Ovary (tissue), 7 donors: ENCODE measurements at regions not wholly inside any gene's neighbourhood (a gene's known extent, or its start where the extent isn't known, plus 50 kb on each side); places are given as distances from the start of the nearest gene placed in this dataset.

Experiments
- DNase-seq, 5 donors: peaks; one replicate each; pipeline ENCODE4 v3.0.0-alpha.2; 2019 to 2020
- H3K27ac ChIP-seq, 2 donors: fragments of 200-600 bp; one replicate each; pipeline versions ENCODE4 v1.5.1 to v1.8.0; 2019 to 2022
- H3K27me3 ChIP-seq: fragments of 200-600 bp; one replicate; pipeline ENCODE4 v1.8.0; 2022
- H3K36me3 ChIP-seq: fragments of 200-600 bp; sonication (generic); one replicate; pipeline ENCODE4 v1.5.1; 2019
- H3K4me1 ChIP-seq: one replicate; pipeline ENCODE4 v1.8.1; 2013; ENCODE audit warnings: mild to moderate bottlenecking, moderate library complexity; ENCODE audit not compliant: insufficient read depth
- H3K4me3 ChIP-seq: fragments of 200-600 bp; sonication (generic); one replicate; pipeline ENCODE4 v1.5.1; 2017
- H3K9me3 ChIP-seq, 2 donors: fragments of 200-600 bp in 1 of 2; sonication (generic) in 1 of 2; one replicate each; pipeline versions ENCODE4 v1.5.1 to v1.8.1; 2013 to 2019; ENCODE audit warnings: mild to moderate bottlenecking in 1 of 2, moderate library complexity in 1 of 2
- CTCF ChIP-seq, 3 donors: fragments of 450-650 bp in 2 of 3; fragments of 200-600 bp in 1 of 3; IDR thresholded peaks; one replicate each; pipeline versions ENCODE4 v1.5.1 to v1.8.0; 2016 to 2022; ENCODE audit warnings: antibody characterized with exemption in 3 of 3, mild to moderate bottlenecking in 1 of 3
- EP300 ChIP-seq: sonication (generic); formaldehyde crosslinking; IDR thresholded peaks from one replicate; pipeline ENCODE4 v1.6.1; 2017; ENCODE audit warnings: antibody characterized with exemption
- POLR2A ChIP-seq: fragments of 450-650 bp; IDR thresholded peaks from one replicate; pipeline ENCODE4 v1.6.1; 2017; ENCODE audit warnings: antibody characterized with exemption, mild to moderate bottlenecking, moderate library complexity
- WGBS, 3 donors: extraction: QIAGEN DNeasy Blood & Tissue Kit in 1 of 3; methylation state at CpG; one replicate each; pipeline versions ENCODE4 v1.1.5 to v1.1.7; 2013 to 2017; 5-methylcytosine and 5-hydroxymethylcytosine counted together
- intact Hi-C, 4 donors: fragments of 100-400 bp; cut with DNase I; formaldehyde crosslinking; loops; one replicate each; pipeline versions ENCODE4 v1.11.0 to v1.15.1; 2022 to 2023
- donor health status: DM: no; HTN: no; CAD: no; lungs with moderate emphysema.
- donor health status: DM: no; HTN: no; CAD: no.
- donor health status: Bipolar disorder and iron deficiency.
- donor health status: DM: no; HTN: no; CAD: no.
- donor health status: DM: yes; HTN: yes; CAD: no.

- Histone ChIP-seq H3K4me1 (no peaks in the 10 kb centered on the region), H3K9me3 (no peaks in the 10 kb centered on the region), H3K4me3 (no peak overlapping the region), H3K27ac (no peak overlapping the region), H3K36me3 (no peaks in the 10 kb centered on the region), H3K27me3 (no peaks in the 10 kb centered on the region)
- WGBS, 3 donors, result 95 to 97% (median 95%) methylated on average over 8 of the region's 8 CpGs
- TF ChIP-seq EP300, result no peak
- TF ChIP-seq POLR2A, result no peak
- TF ChIP-seq CTCF (IDR thresholded peaks at IDR 0.05), result no peak
- intact Hi-C loops, result no loop called here
- DNase-seq, result no peak
Observed at GRCh38 chr2:201975434-201975833, 58.2 kb upstream of the FZD7 start.

GRCh38 chr2:201975964-201976612, 57.6 kb upstream of the FZD7 start:
- no peak for DNase-seq
- Histone ChIP-seq H3K9me3 (no peaks in the 10 kb centered on the region), H3K4me1 (no peaks in the 10 kb centered on the region), H3K4me3 (no peak overlapping the region), H3K27me3 (no peaks in the 10 kb centered on the region), H3K27ac (no peak overlapping the region), H3K36me3 (no peaks in the 10 kb centered on the region)
- intact Hi-C loops, result no loop called here
- TF ChIP-seq POLR2A (no peak), CTCF (IDR thresholded peaks at IDR 0.05) (no peak), EP300 (no peak)
- 93 to 100% (median 96%) methylated on average over 3 of the region's 3 CpGs for whole genome bisulfite sequencing, 3 donors

GRCh38 chr2:201977651-201978050, 56.0 kb upstream of the FZD7 start:
- TF ChIP-seq POLR2A (no peak), EP300 (no peak), CTCF (IDR thresholded peaks at IDR 0.05) (no peak)
- Histone ChIP-seq H3K4me1 (no peaks in the 10 kb centered on the region), H3K27me3 (no peaks in the 10 kb centered on the region), H3K4me3 (no peak overlapping the region), H3K9me3 (no peaks in the 10 kb centered on the region), H3K27ac (no peak overlapping the region), H3K36me3 (no peaks in the 10 kb centered on the region)
- intact Hi-C loops, result no loop called here
- 47 to 87% (median 61%) methylated on average over 2 of the region's 2 CpGs for WGBS, 3 donors
- no peak for DNase-seq

GRCh38 chr2:201978333-201978732, 55.3 kb upstream of the FZD7 start:
- no peaks in the 10 kb centered on the region for H3K36me3 ChIP-seq
- no peak for TF ChIP-seq EP300
- TF ChIP-seq CTCF (IDR thresholded peaks at IDR 0.05), result no peak
- TF ChIP-seq POLR2A, result no peak
- H3K27me3 ChIP-seq, result no peaks in the 10 kb centered on the region
- H3K9me3 ChIP-seq, result no peaks in the 10 kb centered on the region
- DNase-seq, result no peak
- intact Hi-C loops, result no loop called here
- H3K27ac ChIP-seq, result no peak overlapping the region
- no peak overlapping the region for H3K4me3 ChIP-seq
- H3K4me1 ChIP-seq, result no peaks in the 10 kb centered on the region
- 77 to 85% (median 83%) methylated on average over 4 of the region's 4 CpGs for WGBS, 3 donors
